HG02571 (cell line): ENCODE measurements at regions not wholly inside any gene's neighbourhood (a gene's known extent, or its start where the extent isn't known, plus 50 kb on each side); places are given as distances from the start of the nearest gene placed in this dataset.
A peak's percentile ranks its signal among the peaks of the same experiment; 100 is the strongest.
"Not testable (repeated sequence)": the region's sequence is repeated elsewhere in the genome, so short reads cannot be mapped to it uniquely, and the experiment has no call there.

Experiments used
- ATAC-seq: cut with Tn5 transposase; IDR thresholded peaks from one replicate; pipeline ENCODE4 v1.9.1; 2021; ENCODE audit warnings: mild to moderate bottlenecking, moderate library complexity; ENCODE audit not compliant: unreplicated experiment

GRCh38 chr2:145807554-145807953 lies 1287.6 kb upstream of the ZEB2 start:
- no peak for ATAC-seq

- ATAC-seq, result no peak
Measured at GRCh38 chr2:145806546-145806945, 1286.6 kb upstream of the ZEB2 start.

- no peak for ATAC-seq
Measured at GRCh38 chr2:145802133-145802532, 1282.2 kb upstream of the ZEB2 start.

- no peak for ATAC-seq
Measured at GRCh38 chr2:145801210-145801609, 1281.3 kb upstream of the ZEB2 start.

GRCh38 chr2:145800151-145801091 lies 1280.5 kb upstream of the ZEB2 start:
- ATAC-seq, result no peak

GRCh38 chr2:145799595-145800108 lies 1279.7 kb upstream of the ZEB2 start:
- ATAC-seq, result no peak

GRCh38 chr2:145798419-145798818 lies 1278.5 kb upstream of the ZEB2 start:
- ATAC-seq, result no peak

GRCh38 chr2:145797692-145798091 lies 1277.8 kb upstream of the ZEB2 start:
- no peak for ATAC-seq

- no peak for ATAC-seq
Measured at GRCh38 chr2:145792745-145793144, 1272.8 kb upstream of the ZEB2 start.

GRCh38 chr2:145789636-145790035 lies 1269.7 kb upstream of the ZEB2 start:
- no peak for ATAC-seq

- ATAC-seq, result not testable (repeated sequence)
Measured at GRCh38 chr2:145787597-145788361, 1267.9 kb upstream of the ZEB2 start.

- not testable (repeated sequence) for ATAC-seq
Measured at GRCh38 chr2:145782607-145783006, 1262.7 kb upstream of the ZEB2 start.

- ATAC-seq, result no peak
Measured at GRCh38 chr2:145777914-145778313, 1258.0 kb upstream of the ZEB2 start.

- no peak for ATAC-seq
Measured at GRCh38 chr2:145777297-145777696, 1257.4 kb upstream of the ZEB2 start.

GRCh38 chr2:145775591-145775990 lies 1255.7 kb upstream of the ZEB2 start:
- no peak for ATAC-seq

- peak; percentile 94 for ATAC-seq
Measured at GRCh38 chr2:145771525-145771924, 1251.6 kb upstream of the ZEB2 start.

GRCh38 chr2:145769011-145769716 lies 1249.2 kb upstream of the ZEB2 start:
- ATAC-seq, result no peak

- ATAC-seq, result no peak
Measured at GRCh38 chr2:145765874-145766273, 1246.0 kb upstream of the ZEB2 start.

GRCh38 chr2:145764631-145765030 lies 1244.7 kb upstream of the ZEB2 start:
- no peak for ATAC-seq

- ATAC-seq, result no peak
Measured at GRCh38 chr2:145760781-145761649, 1241.1 kb upstream of the ZEB2 start.
